ENCODE measurements at regions not wholly inside any gene's neighbourhood (a gene's known extent, or its start where the extent isn't known, plus 50 kb on each side); places are given as distances from the start of the nearest gene placed in this dataset.

DNA sequence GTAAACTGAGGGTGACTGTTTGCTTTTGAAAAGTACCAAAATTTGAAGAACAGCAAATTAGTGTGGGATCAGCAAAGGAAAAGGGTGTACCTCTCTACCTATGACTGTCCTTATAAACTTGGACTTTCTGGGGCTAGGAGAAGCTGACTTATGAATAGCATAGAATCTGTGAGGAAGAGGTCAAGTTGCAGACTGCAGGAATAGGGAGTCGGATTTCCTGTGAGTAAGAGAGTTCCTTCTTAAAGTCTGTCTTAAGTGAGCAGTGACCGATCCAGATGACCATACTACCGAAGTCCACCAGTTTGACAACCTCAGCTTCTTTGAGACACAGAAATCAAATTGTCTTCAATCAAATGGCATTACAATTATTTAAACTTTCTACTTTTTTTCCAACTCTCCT, 708.7 kb downstream of the UTRN start:
- peaks cover 2% of the 10 kb centered on the region for H3K27me3 ChIP-seq (ENCODE audit: control insufficient read depth, insufficient read depth, low read length)
- no peaks in the 10 kb centered on the region for H3K4me1 ChIP-seq (ENCODE audit: control insufficient read depth, insufficient read depth, low read length, poor library complexity, severe bottlenecking)
- Mint-ChIP-seq H3K36me3 (no peaks in the 10 kb centered on the region), H3K9me3 (peaks cover 0 to 5% (median 0%) of the 10 kb centered on the region in 7 donors), H3K27ac (no peak overlapping the region), H3K4me3 (no peak overlapping the region), H3K4me1 (no peaks in the 10 kb centered on the region), H3K27me3 (peaks cover 34% of the 10 kb centered on the region)
- no peaks in the 10 kb centered on the region for H3K36me3 ChIP-seq (ENCODE audit: control insufficient read depth, insufficient read depth, low read length)
- H3K4me3 ChIP-seq (ENCODE audit: low read depth, low read length), result no peak overlapping the region
- no peaks in the 10 kb centered on the region for H3K9me3 ChIP-seq (ENCODE audit: control insufficient read depth in 2 of 2, low read length in 2 of 2)
- ATAC-seq (ENCODE audit: low read depth in 2 of 2), result no peak
- DNase-seq, result no peak
- H3K27ac ChIP-seq (ENCODE audit: insufficient read depth, low read length, poor library complexity, severe bottlenecking), result no peak overlapping the region

DNA sequence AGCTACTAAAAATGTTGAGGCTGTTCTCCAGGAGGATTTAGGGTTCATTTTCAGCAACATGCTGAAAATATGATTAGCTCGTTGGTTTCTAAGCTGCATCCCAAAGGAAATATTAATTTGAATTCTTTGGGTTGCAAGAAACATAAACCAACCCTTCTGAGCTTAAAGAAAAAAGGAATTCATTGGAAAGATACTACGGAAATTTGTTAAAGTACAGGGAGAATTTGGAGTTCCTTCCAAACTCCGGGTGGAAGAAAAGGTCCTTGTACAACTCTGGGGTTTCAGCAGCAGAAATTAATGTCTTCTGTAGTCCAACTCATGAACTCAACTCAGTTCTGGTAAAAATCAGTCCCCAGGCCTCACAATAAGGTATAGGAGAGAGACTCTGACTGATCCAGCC, 712.9 kb downstream of the UTRN start:
- Mint-ChIP-seq H3K27ac (no peak overlapping the region), H3K9me3 (peaks cover 0 to 7% (median 0%) of the 10 kb centered on the region in 7 donors), H3K27me3 (peaks cover 14% of the 10 kb centered on the region), H3K4me3 (no peak overlapping the region), H3K36me3 (no peaks in the 10 kb centered on the region), H3K4me1 (no peaks in the 10 kb centered on the region)
- Histone ChIP-seq H3K9me3 (ENCODE audit: control insufficient read depth in 2 of 2, low read length in 2 of 2) (no peaks in the 10 kb centered on the region), H3K27ac (ENCODE audit: insufficient read depth, low read length, poor library complexity, severe bottlenecking) (no peak overlapping the region), H3K36me3 (ENCODE audit: control insufficient read depth, insufficient read depth, low read length) (no peaks in the 10 kb centered on the region), H3K4me1 (ENCODE audit: control insufficient read depth, insufficient read depth, low read length, poor library complexity, severe bottlenecking) (no peaks in the 10 kb centered on the region), H3K4me3 (ENCODE audit: low read depth, low read length) (no peak overlapping the region), H3K27me3 (ENCODE audit: control insufficient read depth, insufficient read depth, low read length) (peaks cover 2% of the 10 kb centered on the region)
- ATAC-seq (ENCODE audit: low read depth in 2 of 2) (no peak), DNase-seq (no peak)

DNA sequence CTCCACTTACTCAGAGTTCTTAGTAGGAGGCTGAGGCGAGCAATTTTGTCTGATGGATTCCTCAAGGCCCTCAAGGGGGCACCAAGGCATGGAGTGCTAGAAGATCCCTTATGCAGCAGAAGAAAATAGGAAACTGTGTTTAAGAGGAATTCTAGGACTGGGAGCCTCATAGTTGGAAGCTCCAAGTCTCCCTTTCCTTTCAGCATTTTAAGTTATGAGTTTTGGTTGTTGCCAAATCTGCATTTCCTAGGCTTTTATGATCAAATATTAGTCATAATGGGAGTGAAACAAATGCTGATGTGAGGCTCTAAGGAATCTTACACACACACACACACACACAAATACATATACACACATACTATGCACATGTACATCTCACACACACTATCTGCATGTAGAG, 714.0 kb downstream of the UTRN start:
- no peaks in the 10 kb centered on the region for H3K4me1 ChIP-seq (ENCODE audit: control insufficient read depth, insufficient read depth, low read length, poor library complexity, severe bottlenecking)

DNA sequence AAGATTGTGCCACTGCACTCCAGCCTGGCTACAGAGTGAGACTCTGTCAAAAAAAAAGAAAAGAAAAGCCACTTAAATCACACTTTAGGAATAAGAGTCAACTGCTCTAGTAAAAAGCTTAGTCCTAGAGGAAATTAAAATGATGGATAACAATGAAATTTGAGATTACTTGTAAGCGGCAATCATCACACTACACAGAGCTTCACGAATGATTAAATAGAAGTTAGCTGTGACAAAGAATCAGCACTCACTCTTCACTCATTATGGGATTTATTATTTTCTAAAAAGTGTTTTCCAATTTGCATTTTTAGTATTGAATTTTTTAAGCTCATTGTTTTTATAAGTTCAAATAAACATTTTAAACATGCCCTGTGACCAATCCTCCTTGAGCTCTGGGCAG, 718.0 kb downstream of the UTRN start:
- H3K27ac ChIP-seq (ENCODE audit: insufficient read depth, low read length, poor library complexity, severe bottlenecking), result no peak overlapping the region
- Mint-ChIP-seq H3K27me3 (no peaks in the 10 kb centered on the region), H3K4me3 (no peak overlapping the region), H3K36me3 (no peaks in the 10 kb centered on the region), H3K9me3 (peaks cover 0 to 7% (median 0%) of the 10 kb centered on the region in 7 donors), H3K27ac (no peak overlapping the region), H3K4me1 (no peaks in the 10 kb centered on the region)
- ATAC-seq (ENCODE audit: low read depth in 2 of 2) (no peak), DNase-seq (no peak)
- H3K36me3 ChIP-seq (ENCODE audit: control insufficient read depth, insufficient read depth, low read length), result no peaks in the 10 kb centered on the region
- H3K9me3 ChIP-seq (ENCODE audit: control insufficient read depth in 2 of 2, low read length in 2 of 2), result no peaks in the 10 kb centered on the region
- H3K4me1 ChIP-seq (ENCODE audit: control insufficient read depth, insufficient read depth, low read length, poor library complexity, severe bottlenecking), result no peaks in the 10 kb centered on the region
- H3K27me3 ChIP-seq (ENCODE audit: control insufficient read depth, insufficient read depth, low read length), result no peaks in the 10 kb centered on the region
- H3K4me3 ChIP-seq (ENCODE audit: low read depth, low read length), result no peak overlapping the region

More for the DNA sequence above, 714.0 kb downstream of the UTRN start:
- H3K27me3 ChIP-seq (ENCODE audit: control insufficient read depth, insufficient read depth, low read length), result peaks cover 2% of the 10 kb centered on the region
- H3K4me3 ChIP-seq (ENCODE audit: low read depth, low read length), result no peak overlapping the region
- H3K4me3 Mint-ChIP-seq, result no peak overlapping the region
- H3K36me3 ChIP-seq (ENCODE audit: control insufficient read depth, insufficient read depth, low read length), result no peaks in the 10 kb centered on the region
- no peaks in the 10 kb centered on the region for H3K4me1 Mint-ChIP-seq
- no peak for DNase-seq
- H3K27ac ChIP-seq (ENCODE audit: insufficient read depth, low read length, poor library complexity, severe bottlenecking), result no peak overlapping the region
- no peaks in the 10 kb centered on the region for H3K36me3 Mint-ChIP-seq
- no peak for ATAC-seq (ENCODE audit: low read depth in 2 of 2)
- peaks cover 11% of the 10 kb centered on the region for H3K27me3 Mint-ChIP-seq
- peaks cover 0 to 7% (median 0%) of the 10 kb centered on the region in 7 donors for H3K9me3 Mint-ChIP-seq
- no peak overlapping the region for H3K27ac Mint-ChIP-seq
- H3K9me3 ChIP-seq (ENCODE audit: control insufficient read depth in 2 of 2, low read length in 2 of 2), result no peaks in the 10 kb centered on the region

DNA sequence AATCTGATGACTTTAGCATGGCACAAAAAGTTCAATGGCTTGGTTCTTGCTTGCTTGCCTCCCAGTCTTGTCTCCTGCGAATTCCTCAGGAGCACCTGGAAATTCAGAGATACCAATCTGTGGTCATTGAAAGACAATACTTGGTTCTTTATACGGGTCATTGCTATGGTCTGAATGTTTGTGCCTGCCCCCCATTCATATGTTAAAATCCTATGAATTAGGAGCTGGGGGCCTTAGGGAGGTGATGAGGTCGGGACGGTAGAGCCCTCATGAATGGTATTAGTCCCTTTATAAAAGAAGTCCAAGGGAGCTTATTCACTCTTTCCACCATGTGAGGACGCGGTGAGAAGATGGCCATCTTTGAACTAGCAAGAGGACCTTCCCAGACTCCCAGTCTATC, 721.8 kb downstream of the UTRN start:
- no peaks in the 10 kb centered on the region for H3K4me1 Mint-ChIP-seq
- DNase-seq (no peak), ATAC-seq (ENCODE audit: low read depth in 2 of 2) (no peak)
- H3K27ac ChIP-seq (ENCODE audit: insufficient read depth, low read length, poor library complexity, severe bottlenecking), result no peak overlapping the region
- no peak overlapping the region for H3K4me3 Mint-ChIP-seq
- H3K36me3 ChIP-seq (ENCODE audit: control insufficient read depth, insufficient read depth, low read length), result no peaks in the 10 kb centered on the region
- peaks cover 11% of the 10 kb centered on the region for H3K27me3 Mint-ChIP-seq
- no peaks in the 10 kb centered on the region for H3K4me1 ChIP-seq (ENCODE audit: control insufficient read depth, insufficient read depth, low read length, poor library complexity, severe bottlenecking)
- peaks cover 6% of the 10 kb centered on the region for H3K27me3 ChIP-seq (ENCODE audit: control insufficient read depth, insufficient read depth, low read length)
- H3K9me3 ChIP-seq (ENCODE audit: control insufficient read depth in 2 of 2, low read length in 2 of 2), result no peaks in the 10 kb centered on the region
- H3K27ac Mint-ChIP-seq, result no peak overlapping the region
- H3K4me3 ChIP-seq (ENCODE audit: low read depth, low read length), result no peak overlapping the region
- peaks cover 0 to 2% (median 0%) of the 10 kb centered on the region in 7 donors for H3K9me3 Mint-ChIP-seq
- H3K36me3 Mint-ChIP-seq, result no peaks in the 10 kb centered on the region

DNA sequence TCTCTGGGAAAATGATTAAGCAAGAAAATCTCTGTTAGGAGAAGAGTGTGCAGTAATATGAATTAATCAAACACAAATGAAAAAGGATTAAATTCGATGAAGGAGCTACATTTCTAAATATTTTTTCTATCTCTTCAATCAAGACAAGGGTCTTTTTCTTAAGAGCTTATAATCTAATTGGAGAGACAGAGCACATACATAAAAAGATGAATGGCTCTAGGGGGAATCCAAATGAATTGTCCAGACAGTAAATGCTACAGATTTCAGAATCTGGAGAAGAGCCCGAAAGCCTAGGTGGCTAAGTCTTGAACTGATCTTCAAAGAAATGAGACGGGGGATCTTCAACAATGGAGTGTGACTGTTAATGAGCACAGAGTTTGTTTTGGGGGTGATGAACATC, 723.6 kb downstream of the UTRN start:
- H3K27ac Mint-ChIP-seq, result no peak overlapping the region
- Histone ChIP-seq H3K4me3 (ENCODE audit: low read depth, low read length) (no peak overlapping the region), H3K36me3 (ENCODE audit: control insufficient read depth, insufficient read depth, low read length) (no peaks in the 10 kb centered on the region), H3K4me1 (ENCODE audit: control insufficient read depth, insufficient read depth, low read length, poor library complexity, severe bottlenecking) (no peaks in the 10 kb centered on the region), H3K27ac (ENCODE audit: insufficient read depth, low read length, poor library complexity, severe bottlenecking) (no peak overlapping the region), H3K9me3 (ENCODE audit: control insufficient read depth in 2 of 2, low read length in 2 of 2) (no peaks in the 10 kb centered on the region), H3K27me3 (ENCODE audit: control insufficient read depth, insufficient read depth, low read length) (peaks cover 6% of the 10 kb centered on the region)
- H3K27me3 Mint-ChIP-seq, result peaks cover 11% of the 10 kb centered on the region
- H3K4me3 Mint-ChIP-seq, result no peak overlapping the region
- no peaks in the 10 kb centered on the region for H3K36me3 Mint-ChIP-seq
- H3K9me3 Mint-ChIP-seq, result peaks cover 0 to 2% (median 0%) of the 10 kb centered on the region in 7 donors
- H3K4me1 Mint-ChIP-seq, result no peaks in the 10 kb centered on the region
- ATAC-seq (ENCODE audit: low read depth in 2 of 2) (no peak), DNase-seq (no peak)

DNA sequence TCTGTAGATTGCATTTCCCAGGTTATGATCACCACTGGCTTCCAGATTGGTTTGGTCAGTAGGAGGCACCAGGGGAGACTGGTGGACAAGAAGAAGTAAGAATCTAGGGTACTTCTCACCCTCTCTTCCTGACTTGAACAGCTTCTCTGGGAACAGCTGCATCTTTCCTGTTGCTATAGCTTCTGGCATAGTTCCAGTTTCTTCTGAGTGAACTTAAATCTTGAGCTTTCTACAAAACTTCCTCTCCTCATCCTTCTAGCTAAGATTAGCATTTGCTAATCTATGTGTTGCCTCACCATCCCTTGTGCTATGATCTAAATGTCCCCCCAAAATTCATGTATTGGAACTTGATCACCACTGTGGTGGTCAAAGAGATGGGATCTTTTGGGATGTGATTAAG, 724.6 kb downstream of the UTRN start:
- no peak overlapping the region for H3K4me3 Mint-ChIP-seq
- no peaks in the 10 kb centered on the region for H3K36me3 Mint-ChIP-seq
- no peak overlapping the region for H3K27ac ChIP-seq (ENCODE audit: insufficient read depth, low read length, poor library complexity, severe bottlenecking)
- no peaks in the 10 kb centered on the region for H3K36me3 ChIP-seq (ENCODE audit: control insufficient read depth, insufficient read depth, low read length)
- peaks cover 0 to 3% (median 0%) of the 10 kb centered on the region in 7 donors for H3K9me3 Mint-ChIP-seq
- H3K4me3 ChIP-seq (ENCODE audit: low read depth, low read length), result no peak overlapping the region
- peaks cover 11% of the 10 kb centered on the region for H3K27me3 Mint-ChIP-seq
- no peaks in the 10 kb centered on the region for H3K4me1 Mint-ChIP-seq
- no peak for ATAC-seq (ENCODE audit: low read depth in 2 of 2)
- no peaks in the 10 kb centered on the region for H3K4me1 ChIP-seq (ENCODE audit: control insufficient read depth, insufficient read depth, low read length, poor library complexity, severe bottlenecking)
- H3K27ac Mint-ChIP-seq, result no peak overlapping the region
- no peaks in the 10 kb centered on the region for H3K9me3 ChIP-seq (ENCODE audit: control insufficient read depth in 2 of 2, low read length in 2 of 2)
- no peak for DNase-seq
- peaks cover 6% of the 10 kb centered on the region for H3K27me3 ChIP-seq (ENCODE audit: control insufficient read depth, insufficient read depth, low read length)

DNA sequence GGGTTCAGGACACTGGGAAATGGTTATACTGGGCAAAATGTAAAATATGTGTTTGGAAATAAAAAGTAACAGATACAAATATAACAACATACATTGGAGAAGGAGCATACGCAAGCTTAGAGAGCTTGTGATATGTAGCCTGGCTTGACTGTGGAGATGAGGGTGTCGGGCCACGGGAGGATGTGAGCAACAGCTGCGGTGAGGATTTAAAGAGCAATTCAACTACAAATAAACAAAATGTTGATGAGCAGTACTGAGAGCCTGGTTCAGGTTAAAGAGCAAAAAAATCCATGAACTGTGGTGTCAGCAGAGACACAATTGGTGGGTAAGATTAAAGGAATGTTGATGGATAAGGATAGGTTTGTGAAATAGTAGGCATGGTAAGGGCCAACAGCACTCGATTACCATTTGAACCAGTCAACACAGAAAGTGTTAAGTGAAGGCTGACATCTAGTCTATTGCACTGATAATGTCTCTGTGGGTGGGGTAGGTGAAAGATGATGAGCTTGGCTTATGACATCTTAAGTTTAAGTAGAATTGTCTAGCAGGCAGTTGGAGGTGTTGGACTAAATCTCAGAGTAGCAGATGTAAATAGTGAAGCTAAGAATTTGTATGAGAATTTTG, 723.2 kb downstream of the EPM2A start:
- ATAC-seq (ENCODE audit: low read depth in 2 of 2) (no peak), DNase-seq (no peak)
- Histone ChIP-seq H3K27me3 (ENCODE audit: control insufficient read depth, insufficient read depth, low read length) (peaks cover 6% of the 10 kb centered on the region), H3K4me3 (ENCODE audit: low read depth, low read length) (no peak overlapping the region), H3K27ac (ENCODE audit: insufficient read depth, low read length, poor library complexity, severe bottlenecking) (no peak overlapping the region), H3K36me3 (ENCODE audit: control insufficient read depth, insufficient read depth, low read length) (no peaks in the 10 kb centered on the region), H3K4me1 (ENCODE audit: control insufficient read depth, insufficient read depth, low read length, poor library complexity, severe bottlenecking) (no peaks in the 10 kb centered on the region), H3K9me3 (ENCODE audit: control insufficient read depth in 2 of 2, low read length in 2 of 2) (no peaks in the 10 kb centered on the region)
- H3K36me3 Mint-ChIP-seq, result no peaks in the 10 kb centered on the region
- no peak overlapping the region for H3K4me3 Mint-ChIP-seq
- peaks cover 11% of the 10 kb centered on the region for H3K27me3 Mint-ChIP-seq
- H3K9me3 Mint-ChIP-seq, result peaks cover 0 to 3% (median 0%) of the 10 kb centered on the region in 7 donors
- H3K4me1 Mint-ChIP-seq, result no peaks in the 10 kb centered on the region
- H3K27ac Mint-ChIP-seq, result no peak overlapping the region
